ENCODE measurements at regions not wholly inside any gene's neighbourhood (a gene's known extent, or its start where the extent isn't known, plus 50 kb on each side); places are given as distances from the start of the nearest gene placed in this dataset.

DNA sequence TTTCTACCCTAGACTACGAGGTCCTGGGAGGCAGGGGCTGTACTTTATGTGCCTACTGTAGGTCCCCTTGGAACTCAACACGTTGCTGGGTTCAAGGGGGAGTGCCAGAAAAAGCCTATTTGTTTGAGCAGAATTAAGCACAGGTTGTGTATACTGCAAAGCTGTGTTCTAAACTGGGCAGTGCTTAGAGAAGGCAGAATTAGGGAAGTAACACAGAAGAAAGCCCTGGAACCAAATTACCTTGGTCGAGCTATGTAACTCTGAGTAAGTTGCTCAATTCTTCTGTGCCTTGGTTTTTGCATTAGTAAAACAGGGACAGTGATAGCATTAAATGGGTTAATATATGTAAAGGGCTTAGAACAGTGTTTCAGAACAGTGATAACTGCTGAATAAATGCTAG is 245.0 kb upstream of the SFRP2 start:
- Mint-ChIP-seq H3K4me1 (ENCODE audit: unreplicated experiment) (peaks cover 13% of the 10 kb centered on the region), H3K9me3 (ENCODE audit: unreplicated experiment) (no peaks in the 10 kb centered on the region), H3K4me3 (ENCODE audit: unreplicated experiment) (no peak overlapping the region), H3K36me3 (ENCODE audit: low read depth, unreplicated experiment) (no peaks in the 10 kb centered on the region), H3K27me3 (ENCODE audit: unreplicated experiment) (peaks cover 2% of the 10 kb centered on the region), H3K27ac (ENCODE audit: unreplicated experiment) (no peak overlapping the region)
- TF ChIP-seq CTCF (IDR thresholded peaks at IDR 0.05; ENCODE audit: unreplicated experiment): no peak
- DNase-seq (ENCODE audit: low spot score): no peak

GRCh38 chr4:154032914-154033313 is 244.0 kb upstream of the SFRP2 start:
- no peak for TF ChIP-seq CTCF (IDR thresholded peaks at IDR 0.05; ENCODE audit: unreplicated experiment)
- no peaks in the 10 kb centered on the region for H3K9me3 Mint-ChIP-seq (ENCODE audit: unreplicated experiment)
- peaks cover 2% of the 10 kb centered on the region for H3K27me3 Mint-ChIP-seq (ENCODE audit: unreplicated experiment)
- no peak overlapping the region for H3K27ac Mint-ChIP-seq (ENCODE audit: unreplicated experiment)
- no peaks in the 10 kb centered on the region for H3K36me3 Mint-ChIP-seq (ENCODE audit: low read depth, unreplicated experiment)
- no peak for DNase-seq (ENCODE audit: low spot score)
- no peak overlapping the region for H3K4me3 Mint-ChIP-seq (ENCODE audit: unreplicated experiment)
- H3K4me1 Mint-ChIP-seq (ENCODE audit: unreplicated experiment): peaks cover 13% of the 10 kb centered on the region

DNA sequence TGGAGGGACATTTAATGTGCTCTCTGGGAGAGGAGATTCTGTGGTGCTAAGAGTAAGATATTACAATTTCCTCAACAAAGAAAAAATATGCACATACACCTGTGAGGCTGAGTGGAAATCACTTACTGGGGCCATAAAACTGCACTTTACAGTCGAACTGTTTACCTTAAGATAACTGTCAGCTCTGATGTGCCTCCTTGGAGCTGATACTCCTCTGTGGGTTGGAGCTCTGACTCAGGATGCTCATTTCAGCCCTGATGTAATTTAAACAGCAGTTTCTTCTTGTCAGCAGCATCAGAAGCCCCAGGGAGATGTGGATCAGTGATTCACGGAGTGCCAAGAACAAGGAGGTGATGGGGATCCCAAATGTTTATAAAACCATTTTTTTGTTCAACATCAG is 241.9 kb upstream of the SFRP2 start:
- TF ChIP-seq CTCF (IDR thresholded peaks at IDR 0.05; ENCODE audit: unreplicated experiment): no peak
- Mint-ChIP-seq H3K36me3 (ENCODE audit: low read depth, unreplicated experiment) (no peaks in the 10 kb centered on the region), H3K9me3 (ENCODE audit: unreplicated experiment) (no peaks in the 10 kb centered on the region), H3K27me3 (ENCODE audit: unreplicated experiment) (no peaks in the 10 kb centered on the region), H3K4me1 (ENCODE audit: unreplicated experiment) (peaks cover 11% of the 10 kb centered on the region), H3K4me3 (ENCODE audit: unreplicated experiment) (no peak overlapping the region), H3K27ac (ENCODE audit: unreplicated experiment) (no peak overlapping the region)
- no peak for DNase-seq (ENCODE audit: low spot score)

GRCh38 chr4:154030152-154030551 is 241.3 kb upstream of the SFRP2 start:
- Mint-ChIP-seq H3K27me3 (ENCODE audit: unreplicated experiment) (no peaks in the 10 kb centered on the region), H3K4me1 (ENCODE audit: unreplicated experiment) (peaks cover 12% of the 10 kb centered on the region), H3K36me3 (ENCODE audit: low read depth, unreplicated experiment) (no peaks in the 10 kb centered on the region), H3K27ac (ENCODE audit: unreplicated experiment) (no peak overlapping the region), H3K9me3 (ENCODE audit: unreplicated experiment) (no peaks in the 10 kb centered on the region), H3K4me3 (ENCODE audit: unreplicated experiment) (no peak overlapping the region)
- no peak for TF ChIP-seq CTCF (IDR thresholded peaks at IDR 0.05; ENCODE audit: unreplicated experiment)
- no peak for DNase-seq (ENCODE audit: low spot score)

DNA sequence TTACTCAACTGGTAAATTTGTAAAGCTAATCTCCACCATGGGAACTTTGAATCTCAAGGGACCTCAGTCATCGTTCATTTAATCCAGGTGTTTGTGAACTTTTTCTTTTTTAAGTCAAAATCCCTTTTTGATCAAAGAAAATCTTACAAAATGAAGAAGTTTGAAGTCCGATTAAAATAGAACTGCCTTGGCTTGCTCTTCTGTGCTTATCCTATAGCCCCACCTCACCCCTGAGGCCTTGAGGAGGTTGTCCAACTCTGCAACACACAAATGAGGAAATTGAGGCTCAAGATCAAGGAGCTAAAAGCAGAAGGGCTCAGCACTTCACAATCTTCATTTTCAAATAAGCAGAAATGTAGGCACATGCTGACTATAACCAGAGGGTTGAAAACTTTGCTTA is 240.3 kb upstream of the SFRP2 start:
- no peaks in the 10 kb centered on the region for H3K9me3 Mint-ChIP-seq (ENCODE audit: unreplicated experiment)

More for the DNA sequence above, 240.3 kb upstream of the SFRP2 start:
- Mint-ChIP-seq H3K27me3 (ENCODE audit: unreplicated experiment) (no peaks in the 10 kb centered on the region), H3K36me3 (ENCODE audit: low read depth, unreplicated experiment) (no peaks in the 10 kb centered on the region), H3K27ac (ENCODE audit: unreplicated experiment) (no peak overlapping the region), H3K4me3 (ENCODE audit: unreplicated experiment) (no peak overlapping the region), H3K4me1 (ENCODE audit: unreplicated experiment) (peaks cover 15% of the 10 kb centered on the region)
- no peak for DNase-seq (ENCODE audit: low spot score)
- no peak for TF ChIP-seq CTCF (IDR thresholded peaks at IDR 0.05; ENCODE audit: unreplicated experiment)
